Astrocyte of the cerebellum (primary cell): ENCODE measurements at regions not wholly inside any gene's neighbourhood (a gene's known extent, or its start where the extent isn't known, plus 50 kb on each side); places are given as distances from the start of the nearest gene placed in this dataset.
"Not testable (repeated sequence)": the region's sequence is repeated elsewhere in the genome, so short reads cannot be mapped to it uniquely, and the experiment has no call there.

Source experiments
- DNase-seq: peaks from one replicate; pipeline ENCODE4 v3.0.0-alpha.2; 2011; ENCODE audit warnings: low read depth
- H3K4me3 ChIP-seq: 2 replicates; pipeline ENCODE4 v1.5.1; 2011; ENCODE audit warnings: mild to moderate bottlenecking, low read depth, low read length, moderate library complexity
- in situ Hi-C: cut with HindIII; loops from 2 replicates; pipeline ENCODE4 v1.10.0; 2017; ENCODE audit warnings: low sequenced_read_pairs
- TF ChIP-seq, protein P1 (sequence below): IDR thresholded peaks from 2 replicates; pipeline ENCODE4 v1.5.1; 2012; ENCODE audit warnings: low read length, low read depth, moderate library complexity, mild to moderate bottlenecking; ENCODE audit errors: missing control alignments

- DNase-seq, result no peak
- in situ Hi-C loops, result no loop called here
- H3K4me3 ChIP-seq, result no peak overlapping the region
- TF ChIP-seq, protein P1, sequence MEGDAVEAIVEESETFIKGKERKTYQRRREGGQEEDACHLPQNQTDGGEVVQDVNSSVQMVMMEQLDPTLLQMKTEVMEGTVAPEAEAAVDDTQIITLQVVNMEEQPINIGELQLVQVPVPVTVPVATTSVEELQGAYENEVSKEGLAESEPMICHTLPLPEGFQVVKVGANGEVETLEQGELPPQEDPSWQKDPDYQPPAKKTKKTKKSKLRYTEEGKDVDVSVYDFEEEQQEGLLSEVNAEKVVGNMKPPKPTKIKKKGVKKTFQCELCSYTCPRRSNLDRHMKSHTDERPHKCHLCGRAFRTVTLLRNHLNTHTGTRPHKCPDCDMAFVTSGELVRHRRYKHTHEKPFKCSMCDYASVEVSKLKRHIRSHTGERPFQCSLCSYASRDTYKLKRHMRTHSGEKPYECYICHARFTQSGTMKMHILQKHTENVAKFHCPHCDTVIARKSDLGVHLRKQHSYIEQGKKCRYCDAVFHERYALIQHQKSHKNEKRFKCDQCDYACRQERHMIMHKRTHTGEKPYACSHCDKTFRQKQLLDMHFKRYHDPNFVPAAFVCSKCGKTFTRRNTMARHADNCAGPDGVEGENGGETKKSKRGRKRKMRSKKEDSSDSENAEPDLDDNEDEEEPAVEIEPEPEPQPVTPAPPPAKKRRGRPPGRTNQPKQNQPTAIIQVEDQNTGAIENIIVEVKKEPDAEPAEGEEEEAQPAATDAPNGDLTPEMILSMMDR, result no peak
Measured at GRCh38 chr13:42381165-42381425, 109.1 kb downstream of the AKAP11 start.

GRCh38 chr13:42381426-42381825 lies 109.5 kb downstream of the AKAP11 start:
- in situ Hi-C loops, H3K4me3 ChIP-seq, DNase-seq: not testable (repeated sequence)

DNA sequence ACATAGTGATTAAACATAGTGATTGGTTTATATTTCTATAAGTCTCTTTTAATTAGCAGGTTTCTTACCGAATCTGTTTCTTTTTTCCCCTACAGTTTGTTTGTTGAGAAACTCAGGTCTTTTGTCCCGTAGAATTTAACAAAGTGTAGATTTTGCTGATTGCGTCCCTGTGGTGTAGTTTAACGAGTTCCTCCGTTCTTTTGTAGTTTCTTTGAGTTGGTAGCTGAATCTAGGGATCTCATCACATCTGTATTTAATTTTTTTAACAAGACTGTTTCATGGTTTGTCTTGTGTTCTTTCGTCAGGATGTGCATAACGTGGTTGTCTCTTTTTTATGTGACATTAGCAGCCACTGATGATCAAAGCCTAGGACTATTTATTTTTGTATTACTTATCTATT lies 111.1 kb downstream of the AKAP11 start:
- no peak overlapping the region for H3K4me3 ChIP-seq
- DNase-seq, result no peak
- in situ Hi-C loops, result no loop called here
- TF ChIP-seq, protein P1, result no peak

- in situ Hi-C loops, result no loop called here
- TF ChIP-seq, protein P1, result no peak
- DNase-seq, result no peak
- no peak overlapping the region for H3K4me3 ChIP-seq
Measured at GRCh38 chr13:42384265-42384664, 112.3 kb downstream of the AKAP11 start.

- TF ChIP-seq, protein P1, result no peak
- in situ Hi-C loops, result no loop called here
- no peak overlapping the region for H3K4me3 ChIP-seq
- no peak for DNase-seq
Measured at GRCh38 chr13:42388326-42388725, 116.4 kb downstream of the AKAP11 start.

DNA sequence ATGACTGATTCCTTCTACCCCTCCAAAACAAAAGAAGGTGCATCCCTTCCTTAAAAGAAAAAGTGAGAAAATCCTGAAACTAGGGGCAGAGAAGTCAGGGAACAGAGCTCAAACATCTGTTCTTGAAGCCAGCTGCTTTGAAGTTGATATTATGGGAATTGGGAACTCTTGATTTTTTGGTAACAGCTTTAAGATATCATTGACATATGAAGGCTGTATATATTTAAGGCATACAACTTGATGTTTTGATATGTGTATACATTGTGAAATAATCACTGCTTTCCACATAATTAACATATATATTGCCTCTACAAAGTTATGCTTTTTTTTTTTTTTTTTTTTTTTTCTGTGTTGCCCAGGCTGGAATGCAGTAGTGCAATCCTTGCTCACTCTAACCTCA lies 117.1 kb downstream of the AKAP11 start:
- TF ChIP-seq, protein P1, result no peak
- in situ Hi-C loops, result no loop called here
- no peak for DNase-seq
- H3K4me3 ChIP-seq, result no peak overlapping the region

DNA sequence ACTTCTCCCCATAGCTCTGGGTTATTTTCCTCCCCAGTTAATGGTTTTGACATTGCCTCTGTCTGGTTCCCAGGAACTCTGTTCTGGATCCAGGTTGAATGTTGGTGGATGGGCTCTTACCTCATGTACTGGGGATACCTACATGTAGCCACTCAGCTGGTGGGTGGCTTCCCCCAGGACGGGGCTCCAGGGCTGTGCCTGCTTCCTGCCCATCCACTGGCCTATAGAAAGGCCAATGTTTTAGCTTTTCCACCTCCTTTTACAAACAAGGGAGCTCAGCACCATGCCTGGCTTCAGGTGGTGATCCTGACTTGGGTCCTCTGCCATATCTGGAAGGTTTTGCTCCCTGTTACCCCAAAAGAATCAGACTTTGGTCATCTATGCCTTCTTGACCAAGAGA lies 120.2 kb downstream of the AKAP11 start:
- TF ChIP-seq, protein P1, result no peak
- no peak overlapping the region for H3K4me3 ChIP-seq
- in situ Hi-C loops, result no loop called here
- no peak for DNase-seq
